ENCODE measurements at regions not wholly inside any gene's neighbourhood (a gene's known extent, or its start where the extent isn't known, plus 50 kb on each side); places are given as distances from the start of the nearest gene placed in this dataset.

DNA sequence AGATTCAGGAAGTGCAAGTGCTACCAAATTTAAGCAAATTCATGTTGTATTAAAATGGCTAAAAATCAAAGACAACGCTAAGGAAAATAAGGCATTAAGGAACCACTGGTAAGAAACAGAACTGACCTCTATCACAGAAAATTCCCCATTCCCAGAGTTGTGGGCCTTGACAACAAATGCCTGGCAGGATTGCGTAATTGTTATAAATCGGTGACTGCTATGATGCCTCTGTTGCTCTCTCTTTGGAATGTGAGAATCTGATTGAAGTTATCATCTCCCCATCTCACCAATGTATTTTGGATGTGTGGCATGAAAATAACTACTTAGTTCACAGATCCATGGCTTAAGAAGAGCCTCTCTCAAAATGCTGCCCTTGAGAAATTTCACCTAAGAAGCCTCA, 257.3 kb downstream of the OGFRL1 start:
- Histone ChIP-seq H3K4me1 (ENCODE audit: insufficient read depth) (no peaks in the 10 kb centered on the region), H3K27ac (ENCODE audit: low read depth) (no peak overlapping the region), H3K36me3 (ENCODE audit: insufficient read depth) (no peaks in the 10 kb centered on the region), H3K4me3 (ENCODE audit: low read depth, low read length) (no peak overlapping the region)
- DNase-seq (ENCODE audit: extremely low spot score), result no peak
- 94% methylated on average over 3 of the region's 3 CpGs for WGBS

DNA sequence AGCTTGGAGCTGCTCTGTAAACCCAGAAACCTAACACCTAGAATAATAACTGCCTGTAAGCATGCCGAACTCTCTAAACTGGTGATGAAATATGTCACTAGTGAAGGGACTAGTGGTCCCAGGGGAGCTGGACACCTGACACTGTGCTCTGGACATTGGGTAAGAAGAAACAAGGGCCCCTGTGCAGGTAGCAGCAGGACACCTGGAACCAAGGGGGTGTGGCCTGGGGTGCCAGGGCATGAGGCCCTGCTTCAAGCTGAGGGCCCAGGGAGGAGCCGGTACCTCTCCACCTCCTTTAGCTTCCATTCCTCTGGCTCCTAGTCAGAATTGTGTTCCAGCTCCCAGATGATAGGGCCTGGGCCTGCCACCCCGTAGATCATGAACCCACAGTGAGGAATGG, 263.2 kb downstream of the OGFRL1 start:
- Histone ChIP-seq H3K36me3 (ENCODE audit: insufficient read depth) (no peaks in the 10 kb centered on the region), H3K4me3 (ENCODE audit: low read depth, low read length) (no peak overlapping the region), H3K4me1 (ENCODE audit: insufficient read depth) (no peaks in the 10 kb centered on the region), H3K27ac (ENCODE audit: low read depth) (no peak overlapping the region)
- no peak for DNase-seq (ENCODE audit: extremely low spot score)
- 92% methylated on average over 3 of the region's 3 CpGs for WGBS

DNA sequence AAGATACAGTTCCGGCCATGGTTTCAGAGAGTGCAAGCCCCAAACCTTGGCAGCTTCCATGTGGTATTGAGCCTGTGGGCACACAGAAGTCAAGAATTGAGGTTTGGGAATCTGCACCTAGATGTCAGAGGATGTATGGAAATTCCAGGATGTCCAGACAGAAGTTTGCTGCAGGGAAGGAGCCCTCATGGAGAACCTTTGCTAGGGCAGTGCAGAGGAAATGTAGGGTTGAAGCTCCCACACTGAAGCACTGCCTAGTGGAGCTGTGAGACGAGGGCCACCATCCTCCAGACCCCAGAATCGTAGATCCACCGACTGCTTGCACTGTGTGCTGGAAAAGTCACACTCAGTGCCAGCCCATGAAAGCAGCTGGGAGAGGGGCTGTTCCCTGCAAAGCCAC, 267.5 kb downstream of the OGFRL1 start:
- Histone ChIP-seq H3K4me3 (ENCODE audit: low read depth, low read length) (no peak overlapping the region), H3K36me3 (ENCODE audit: insufficient read depth) (no peaks in the 10 kb centered on the region), H3K4me1 (ENCODE audit: insufficient read depth) (no peaks in the 10 kb centered on the region), H3K27ac (ENCODE audit: low read depth) (no peak overlapping the region)
- no peak for DNase-seq (ENCODE audit: extremely low spot score)
- 84% methylated on average over 4 of the region's 4 CpGs for WGBS

- H3K4me1 ChIP-seq (ENCODE audit: insufficient read depth), result no peaks in the 10 kb centered on the region
- DNase-seq (ENCODE audit: extremely low spot score), result no peak
- WGBS, result 88% methylated on average over 1 of the region's 1 CpG
- H3K27ac ChIP-seq (ENCODE audit: low read depth), result no peak overlapping the region
- no peak overlapping the region for H3K4me3 ChIP-seq (ENCODE audit: low read depth, low read length)
- H3K36me3 ChIP-seq (ENCODE audit: insufficient read depth), result no peaks in the 10 kb centered on the region
Observed at GRCh38 chr6:71558974-71559373, 270.4 kb downstream of the OGFRL1 start.

DNA sequence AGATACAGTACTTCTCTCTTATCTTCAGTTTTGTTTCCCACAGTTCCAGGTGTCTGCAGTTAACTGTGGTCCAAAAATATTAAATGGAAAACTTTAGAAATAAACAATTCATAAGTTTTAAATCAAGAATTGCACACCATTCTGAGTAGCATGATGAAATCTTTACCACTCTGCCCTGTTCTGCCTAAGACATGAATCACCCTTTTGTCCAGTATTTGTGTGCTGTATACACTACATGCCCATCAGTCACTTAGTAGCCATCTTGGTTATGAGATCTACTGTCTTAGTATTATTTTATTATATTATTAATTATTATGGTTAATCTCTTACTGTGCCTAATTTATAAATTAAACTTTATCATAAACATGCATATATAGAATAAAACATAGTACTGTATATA, 279.0 kb downstream of the OGFRL1 start:
- Histone ChIP-seq H3K36me3 (ENCODE audit: insufficient read depth) (no peaks in the 10 kb centered on the region), H3K27ac (ENCODE audit: low read depth) (no peak overlapping the region), H3K4me1 (ENCODE audit: insufficient read depth) (no peaks in the 10 kb centered on the region), H3K4me3 (ENCODE audit: low read depth, low read length) (no peak overlapping the region)
- no peak for DNase-seq (ENCODE audit: extremely low spot score)

- no peaks in the 10 kb centered on the region for H3K36me3 ChIP-seq (ENCODE audit: insufficient read depth)
- no peak overlapping the region for H3K4me3 ChIP-seq (ENCODE audit: low read depth, low read length)
- H3K4me1 ChIP-seq (ENCODE audit: insufficient read depth), result no peaks in the 10 kb centered on the region
- no peak overlapping the region for H3K27ac ChIP-seq (ENCODE audit: low read depth)
- DNase-seq (ENCODE audit: extremely low spot score), result no peak
Observed at GRCh38 chr6:71577766-71578165, 289.2 kb downstream of the OGFRL1 start.

DNA sequence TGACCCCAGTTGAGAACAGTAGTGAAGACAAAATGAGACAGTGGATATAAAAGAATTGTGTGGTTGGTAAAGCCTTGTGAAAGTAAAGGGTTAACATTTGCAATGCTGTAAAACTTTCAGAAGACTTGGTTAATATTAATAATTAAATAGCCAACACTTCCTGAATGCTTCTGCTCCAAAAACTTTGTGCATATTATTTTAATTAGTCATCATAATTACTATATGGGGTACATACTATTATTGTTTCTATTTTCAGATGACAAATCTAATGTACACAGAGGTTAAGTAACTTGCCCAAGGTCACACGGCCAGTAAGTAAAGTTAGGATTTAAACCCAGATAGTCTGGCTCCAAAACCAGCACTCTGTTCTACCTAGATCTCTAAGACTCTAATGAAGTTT, 291.3 kb downstream of the OGFRL1 start:
- no peaks in the 10 kb centered on the region for H3K36me3 ChIP-seq (ENCODE audit: insufficient read depth)
- no peak overlapping the region for H3K27ac ChIP-seq (ENCODE audit: low read depth)
- H3K4me3 ChIP-seq (ENCODE audit: low read depth, low read length), result no peak overlapping the region
- 72% methylated on average over 1 of the region's 1 CpG for WGBS
- no peaks in the 10 kb centered on the region for H3K4me1 ChIP-seq (ENCODE audit: insufficient read depth)
- no peak for DNase-seq (ENCODE audit: extremely low spot score)

DNA sequence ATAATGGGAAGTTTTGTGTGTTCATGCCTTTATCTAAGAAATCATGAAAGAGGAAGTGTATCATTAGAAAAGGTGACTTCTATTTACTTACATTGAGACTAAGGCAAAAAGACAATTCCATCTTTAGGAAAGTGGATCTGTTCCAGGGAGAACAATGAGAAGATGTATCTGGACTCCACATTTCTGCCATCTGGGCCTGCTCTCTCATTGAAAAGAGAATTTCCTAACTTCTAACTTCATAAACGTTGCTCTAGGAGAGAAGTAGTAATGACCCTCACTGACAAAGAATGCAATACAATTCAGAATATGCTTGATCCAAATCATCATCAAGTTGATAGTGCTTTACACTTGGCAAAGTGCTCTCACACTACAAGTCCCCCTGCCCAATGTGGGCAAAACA, 294.2 kb downstream of the OGFRL1 start:
- H3K4me3 ChIP-seq (ENCODE audit: low read depth, low read length), result no peak overlapping the region
- no peaks in the 10 kb centered on the region for H3K36me3 ChIP-seq (ENCODE audit: insufficient read depth)
- 35% methylated on average over 1 of the region's 1 CpG for WGBS
- no peak for DNase-seq (ENCODE audit: extremely low spot score)
- H3K4me1 ChIP-seq (ENCODE audit: insufficient read depth), result no peaks in the 10 kb centered on the region
- H3K27ac ChIP-seq (ENCODE audit: low read depth), result no peak overlapping the region

- Histone ChIP-seq H3K27ac (ENCODE audit: low read depth) (no peak overlapping the region), H3K4me3 (ENCODE audit: low read depth, low read length) (no peak overlapping the region), H3K4me1 (ENCODE audit: insufficient read depth) (no peaks in the 10 kb centered on the region), H3K36me3 (ENCODE audit: insufficient read depth) (no peaks in the 10 kb centered on the region)
- no peak for DNase-seq (ENCODE audit: extremely low spot score)
- 98% methylated on average over 44 of the region's 44 CpGs for WGBS
Observed at GRCh38 chr6:71584712-71585436, 296.3 kb downstream of the OGFRL1 start.

DNA sequence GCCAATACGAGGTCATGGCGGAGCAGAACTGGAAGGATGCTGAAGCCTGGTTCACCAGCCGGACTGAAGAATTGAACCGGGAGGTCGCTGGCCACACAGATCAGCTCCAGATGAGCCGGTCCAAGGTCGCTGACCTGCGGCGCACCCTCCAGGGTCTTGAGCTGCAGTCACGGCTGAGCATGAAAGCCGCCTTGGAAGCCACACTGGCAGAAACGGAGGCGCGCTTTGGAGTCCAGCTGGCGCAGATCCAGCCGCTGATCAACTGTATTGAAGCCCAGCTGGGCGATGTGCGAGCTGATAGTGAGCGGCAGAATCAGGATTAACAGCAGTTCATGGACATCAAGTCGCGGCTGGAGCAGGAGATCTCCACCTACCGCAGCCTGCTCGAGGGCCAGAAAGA, 296.9 kb downstream of the OGFRL1 start:
- no peaks in the 10 kb centered on the region for H3K4me1 ChIP-seq (ENCODE audit: insufficient read depth)
- H3K36me3 ChIP-seq (ENCODE audit: insufficient read depth), result no peaks in the 10 kb centered on the region
- H3K4me3 ChIP-seq (ENCODE audit: low read depth, low read length), result no peak overlapping the region
- no peak overlapping the region for H3K27ac ChIP-seq (ENCODE audit: low read depth)
- WGBS, result 97% methylated on average over 23 of the region's 23 CpGs
- DNase-seq (ENCODE audit: extremely low spot score), result no peak

DNA sequence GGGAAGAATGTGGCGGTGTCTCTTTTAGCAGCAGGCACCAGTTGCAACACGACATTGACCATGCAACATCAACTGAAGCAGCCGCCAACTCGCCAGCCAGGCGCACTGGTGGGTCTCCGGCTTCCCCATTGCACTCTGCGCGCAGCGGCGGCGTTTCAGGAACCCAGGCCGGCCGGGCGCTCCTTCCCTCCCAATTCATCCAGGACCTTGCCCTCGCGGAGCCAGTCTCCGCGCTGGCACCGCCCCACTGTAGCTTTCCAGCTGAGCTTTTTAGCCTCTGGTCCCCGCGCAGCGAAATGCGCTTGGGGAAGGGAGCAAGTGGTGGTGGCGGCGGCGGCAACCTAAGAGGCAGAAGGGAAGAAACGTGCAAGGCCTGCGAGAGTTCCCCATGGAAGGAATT, 297.9 kb upstream of the RIMS1 start:
- Histone ChIP-seq H3K4me1 (ENCODE audit: insufficient read depth) (no peaks in the 10 kb centered on the region), H3K36me3 (ENCODE audit: insufficient read depth) (no peaks in the 10 kb centered on the region), H3K27ac (ENCODE audit: low read depth) (no peak overlapping the region), H3K4me3 (ENCODE audit: low read depth, low read length) (no peak overlapping the region)
- WGBS, result 25% methylated on average over 28 of the region's 28 CpGs
- DNase-seq (ENCODE audit: extremely low spot score), result no peak

DNA sequence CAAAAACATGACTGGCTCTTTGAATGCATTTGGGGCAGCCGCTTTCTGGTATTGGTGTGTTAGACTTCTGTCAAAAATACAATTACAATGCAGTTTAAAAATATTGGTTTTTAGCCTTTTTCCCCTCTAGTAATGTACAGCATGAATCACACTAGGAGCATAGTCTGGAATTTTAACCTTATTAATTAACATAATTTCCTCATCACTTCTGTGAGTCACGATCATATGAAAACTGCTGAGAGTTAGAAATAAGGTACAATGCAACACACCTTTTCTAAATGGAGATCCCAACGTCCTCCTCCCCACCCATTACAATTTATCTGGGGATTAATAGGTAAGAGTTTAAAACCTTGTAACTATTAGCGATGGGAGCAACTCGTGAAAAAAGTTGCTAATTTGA, 297.1 kb upstream of the RIMS1 start:
- DNase-seq (ENCODE audit: extremely low spot score), result no peak
- WGBS, result 89% methylated on average over 5 of the region's 5 CpGs
- Histone ChIP-seq H3K27ac (ENCODE audit: low read depth) (no peak overlapping the region), H3K4me1 (ENCODE audit: insufficient read depth) (no peaks in the 10 kb centered on the region), H3K4me3 (ENCODE audit: low read depth, low read length) (no peak overlapping the region), H3K36me3 (ENCODE audit: insufficient read depth) (no peaks in the 10 kb centered on the region)

DNA sequence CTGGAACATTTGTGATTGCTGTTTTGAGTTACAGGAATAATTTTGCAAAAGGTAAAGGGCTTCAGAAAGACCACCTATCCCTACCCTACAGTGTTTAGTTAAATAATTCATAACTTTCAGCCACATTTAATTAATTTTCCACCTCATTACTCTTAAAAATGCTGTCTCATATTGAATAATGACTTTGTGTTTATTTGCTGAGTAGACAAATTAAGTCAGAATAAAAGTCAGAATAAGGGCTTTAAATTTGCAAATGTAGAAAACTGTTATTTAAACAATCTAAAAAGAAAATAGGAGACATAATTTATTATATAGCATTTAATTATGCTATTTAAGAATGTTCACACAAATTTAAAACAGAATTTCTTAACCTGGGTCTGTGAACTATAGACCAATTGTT, 293.7 kb upstream of the RIMS1 start:
- Histone ChIP-seq H3K36me3 (ENCODE audit: insufficient read depth) (no peaks in the 10 kb centered on the region), H3K27ac (ENCODE audit: low read depth) (no peak overlapping the region), H3K4me3 (ENCODE audit: low read depth, low read length) (no peak overlapping the region), H3K4me1 (ENCODE audit: insufficient read depth) (no peaks in the 10 kb centered on the region)
- DNase-seq (ENCODE audit: extremely low spot score), result no peak

- Histone ChIP-seq H3K27ac (ENCODE audit: low read depth) (no peak overlapping the region), H3K4me3 (ENCODE audit: low read depth, low read length) (no peak overlapping the region), H3K36me3 (ENCODE audit: insufficient read depth) (no peaks in the 10 kb centered on the region), H3K4me1 (ENCODE audit: insufficient read depth) (no peaks in the 10 kb centered on the region)
- DNase-seq (ENCODE audit: extremely low spot score), result no peak
Observed at GRCh38 chr6:71599359-71599758, 287.0 kb upstream of the RIMS1 start.

GRCh38 chr6:71602385-71603007, 283.9 kb upstream of the RIMS1 start:
- DNase-seq (ENCODE audit: extremely low spot score), result no peak
- Histone ChIP-seq H3K4me3 (ENCODE audit: low read depth, low read length) (no peak overlapping the region), H3K4me1 (ENCODE audit: insufficient read depth) (no peaks in the 10 kb centered on the region), H3K27ac (ENCODE audit: low read depth) (no peak overlapping the region), H3K36me3 (ENCODE audit: insufficient read depth) (no peaks in the 10 kb centered on the region)
- WGBS, result 80% methylated on average over 2 of the region's 2 CpGs
